Fibroblast of skin of back (primary cell): ENCODE measurements at regions not wholly inside any gene's neighbourhood (a gene's known extent, or its start where the extent isn't known, plus 50 kb on each side); places are given as distances from the start of the nearest gene placed in this dataset.
"Not testable (repeated sequence)": the region's sequence is repeated elsewhere in the genome, so short reads cannot be mapped to it uniquely, and the experiment has no call there.

Experiments used
- DNase-seq: peaks from one replicate; pipeline ENCODE4 v3.0.0-alpha.2; 2013

DNA sequence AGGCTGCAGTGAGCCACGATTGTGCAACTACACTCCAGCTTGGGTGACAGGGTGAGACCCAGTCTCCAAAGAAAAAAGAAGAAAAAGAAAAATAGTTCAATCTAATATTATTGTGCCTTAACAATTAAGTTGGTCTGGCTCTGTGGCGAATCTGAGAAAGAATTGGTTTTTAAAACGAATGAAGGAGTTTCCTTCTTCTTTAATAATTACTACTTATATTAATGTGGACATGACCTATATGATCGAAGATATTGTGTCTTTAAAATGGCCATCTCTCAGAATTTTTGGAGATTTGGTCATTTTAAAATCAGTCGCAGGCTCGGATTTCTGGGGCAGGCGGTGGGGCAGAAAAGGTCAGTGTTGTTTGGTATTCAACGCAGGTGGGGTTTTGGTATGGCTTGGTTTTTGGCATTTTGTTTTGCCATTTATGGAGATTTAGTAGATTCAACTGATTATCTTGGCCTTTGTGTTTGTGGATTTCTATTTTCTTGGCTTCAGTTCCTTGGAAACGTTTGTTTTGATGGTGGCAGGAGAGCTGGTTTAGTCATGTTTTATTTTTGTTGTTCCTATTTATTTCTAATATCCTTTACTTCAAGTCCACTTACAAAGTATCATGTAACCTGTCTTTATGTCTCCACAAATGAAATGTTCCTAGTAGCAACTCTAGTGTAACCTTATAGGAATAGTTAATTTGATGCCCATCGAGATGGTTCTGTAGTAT lies 178.8 kb upstream of the MKLN1 start:
- no peak for DNase-seq

GRCh38 chr7:131149429-131149773 lies 178.3 kb upstream of the MKLN1 start:
- DNase-seq: no peak

DNA sequence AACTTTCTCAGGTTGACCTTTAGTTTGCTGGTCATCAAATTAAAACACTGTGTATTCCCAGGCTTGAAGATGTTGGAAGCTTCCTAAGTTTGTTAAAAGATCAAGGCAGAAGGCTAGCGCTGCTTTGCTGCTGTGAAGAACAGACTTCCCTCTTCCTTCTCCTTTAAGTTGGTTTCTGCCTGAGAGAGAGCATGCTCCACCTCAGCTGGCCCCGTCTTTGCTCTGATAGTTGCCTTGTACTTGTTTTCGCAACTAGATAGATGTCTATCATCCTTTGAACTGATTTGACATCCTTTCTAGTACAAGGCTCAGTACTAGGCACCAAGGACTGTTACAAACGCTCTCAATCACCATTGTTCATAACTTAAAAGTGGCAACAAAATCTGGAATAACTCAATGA lies 177.8 kb upstream of the MKLN1 start:
- DNase-seq: no peak

- DNase-seq: no peak
Observed at GRCh38 chr7:131151034-131151433, 176.6 kb upstream of the MKLN1 start.

DNA sequence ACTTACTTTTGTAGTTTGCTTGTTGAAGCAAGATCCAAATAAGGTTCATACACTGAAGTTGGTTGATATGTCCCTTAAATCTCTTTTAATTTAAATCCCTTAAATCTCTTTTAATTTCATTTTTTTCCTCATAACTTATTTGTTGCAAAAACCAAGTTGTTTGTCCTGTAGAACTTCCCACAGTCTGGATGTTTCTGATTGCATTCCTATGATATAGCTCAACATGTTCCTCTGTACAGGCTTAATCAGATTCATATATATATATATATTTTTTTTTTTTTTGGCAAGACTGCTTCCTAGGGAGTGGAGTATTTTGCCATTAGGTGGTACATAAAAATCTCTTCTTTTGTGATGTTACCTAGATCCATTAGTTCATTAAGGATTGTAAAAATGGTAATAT lies 174.9 kb upstream of the MKLN1 start:
- DNase-seq: peak; percentile 69

DNA sequence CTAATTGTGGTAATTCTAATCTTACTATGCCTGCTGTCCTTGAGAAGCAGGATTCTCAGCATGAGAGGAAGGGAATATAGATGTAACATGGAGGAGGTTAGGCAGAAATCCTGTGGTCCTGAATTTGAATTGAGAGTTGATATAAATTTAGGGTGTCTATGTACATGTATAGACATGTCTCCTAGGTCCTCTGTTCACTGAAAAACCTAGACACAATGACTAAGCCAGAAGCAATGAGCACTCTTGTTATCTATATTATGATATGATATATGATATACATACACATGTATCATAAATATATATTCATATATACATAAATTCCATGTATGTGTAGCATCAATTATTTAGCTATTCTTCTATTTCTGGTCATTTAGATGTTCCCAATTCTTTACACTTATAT lies 173.3 kb upstream of the MKLN1 start:
- DNase-seq: no peak

GRCh38 chr7:131157530-131158243 lies 170.0 kb upstream of the MKLN1 start:
- peak; percentile 24 for DNase-seq

DNA sequence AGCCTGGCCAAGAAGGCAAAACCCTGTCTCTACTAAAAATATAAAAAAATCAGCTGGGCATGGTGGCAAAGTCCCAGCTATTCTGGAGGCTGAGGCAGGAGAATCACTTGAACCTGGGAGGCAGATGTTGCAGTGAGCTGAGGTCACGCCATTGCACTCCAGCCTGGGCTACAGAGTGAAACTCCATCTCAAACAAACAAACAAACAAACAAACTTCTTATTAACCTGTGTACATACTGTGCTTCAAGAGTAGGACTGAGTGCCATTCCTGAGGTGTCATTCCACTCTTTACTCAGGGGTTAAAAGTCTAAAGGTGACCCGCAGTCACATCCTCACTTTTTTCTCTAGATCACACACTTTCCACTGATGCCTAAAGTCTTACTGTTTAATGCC lies 169.4 kb upstream of the MKLN1 start:
- DNase-seq: not testable (repeated sequence)

DNA sequence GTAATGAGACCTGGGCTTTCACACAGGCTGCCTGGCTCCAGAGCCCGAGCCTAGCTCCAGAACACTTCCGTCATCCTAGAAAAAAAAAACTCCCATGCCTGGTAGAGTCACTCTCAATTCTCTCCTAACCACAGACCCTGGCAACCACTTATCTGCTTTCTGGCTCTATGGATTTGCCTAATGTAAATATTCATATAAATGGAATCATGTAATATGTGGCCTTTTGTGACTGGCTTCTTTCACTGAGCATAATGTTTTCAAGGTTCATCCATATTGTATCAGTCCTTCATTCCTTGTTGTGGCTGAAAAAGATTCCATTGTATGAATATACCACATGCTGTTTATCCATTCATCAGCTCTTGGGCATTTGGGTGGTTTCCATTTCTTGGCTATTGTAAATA lies 167.7 kb upstream of the MKLN1 start:
- DNase-seq: peak; percentile 84

DNA sequence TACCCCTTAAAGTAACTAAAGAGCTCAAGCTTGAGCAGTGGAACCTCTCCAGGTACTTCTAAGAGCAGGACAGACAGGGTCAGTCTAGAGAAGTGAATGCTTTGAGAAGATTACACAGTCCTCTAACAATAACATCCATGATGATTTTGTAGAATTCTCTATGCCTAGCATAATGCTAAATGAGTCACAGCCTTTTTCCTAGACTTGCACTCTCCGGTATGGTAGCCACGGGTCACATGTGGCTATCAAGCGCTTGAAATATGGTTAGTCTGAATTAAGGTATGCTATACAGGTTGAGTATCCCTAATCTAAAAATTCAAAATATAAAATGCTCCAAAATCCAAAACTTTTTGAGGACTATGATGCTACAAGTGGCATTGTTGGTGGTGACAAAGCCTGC lies 166.6 kb upstream of the MKLN1 start:
- DNase-seq: peak; percentile 77

DNA sequence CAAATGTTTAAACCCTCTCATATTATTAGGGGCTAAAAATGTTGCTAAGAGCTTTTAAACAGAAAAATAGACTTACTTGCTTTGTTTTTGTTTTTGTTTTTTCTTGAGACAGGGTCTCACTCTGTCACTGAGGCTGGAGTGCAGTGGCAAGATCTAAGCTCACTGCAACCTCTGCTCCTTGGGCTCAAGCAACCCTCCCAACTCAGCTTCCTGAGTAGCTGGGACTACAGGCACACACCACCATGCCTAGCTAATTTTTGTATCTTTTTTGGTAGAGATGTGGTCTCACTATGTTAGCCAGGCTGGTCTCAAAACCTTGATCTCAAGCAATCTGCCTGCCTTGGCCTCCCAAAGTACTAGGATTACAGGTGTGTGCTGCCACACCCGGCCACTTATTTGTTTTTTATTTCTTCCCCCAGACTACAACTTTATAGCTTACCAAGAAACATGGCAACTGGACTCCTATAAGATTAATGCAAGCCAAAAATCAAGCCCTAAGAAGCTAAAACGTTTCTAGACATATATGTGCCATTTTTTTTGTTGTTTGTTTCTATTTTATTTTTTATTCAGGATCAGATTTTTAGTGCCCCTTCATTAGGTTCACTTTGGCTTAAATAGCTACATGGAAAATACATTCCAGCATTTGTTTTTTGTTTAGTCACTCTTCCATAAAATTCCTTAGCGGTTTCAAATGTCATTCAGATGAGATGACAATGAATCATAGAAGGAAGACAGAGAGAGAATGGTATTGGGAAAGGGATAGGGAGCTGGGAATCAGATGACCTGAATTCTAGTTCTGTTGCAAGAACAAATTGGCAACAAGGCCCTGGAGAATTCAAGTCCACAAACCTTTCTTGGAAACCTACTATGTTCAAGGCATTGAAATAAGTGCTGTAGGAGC lies 163.4 kb upstream of the MKLN1 start:
- peak; percentile 96 for DNase-seq

GRCh38 chr7:131166066-131166465 lies 161.6 kb upstream of the MKLN1 start:
- DNase-seq: peak; percentile 92

DNA sequence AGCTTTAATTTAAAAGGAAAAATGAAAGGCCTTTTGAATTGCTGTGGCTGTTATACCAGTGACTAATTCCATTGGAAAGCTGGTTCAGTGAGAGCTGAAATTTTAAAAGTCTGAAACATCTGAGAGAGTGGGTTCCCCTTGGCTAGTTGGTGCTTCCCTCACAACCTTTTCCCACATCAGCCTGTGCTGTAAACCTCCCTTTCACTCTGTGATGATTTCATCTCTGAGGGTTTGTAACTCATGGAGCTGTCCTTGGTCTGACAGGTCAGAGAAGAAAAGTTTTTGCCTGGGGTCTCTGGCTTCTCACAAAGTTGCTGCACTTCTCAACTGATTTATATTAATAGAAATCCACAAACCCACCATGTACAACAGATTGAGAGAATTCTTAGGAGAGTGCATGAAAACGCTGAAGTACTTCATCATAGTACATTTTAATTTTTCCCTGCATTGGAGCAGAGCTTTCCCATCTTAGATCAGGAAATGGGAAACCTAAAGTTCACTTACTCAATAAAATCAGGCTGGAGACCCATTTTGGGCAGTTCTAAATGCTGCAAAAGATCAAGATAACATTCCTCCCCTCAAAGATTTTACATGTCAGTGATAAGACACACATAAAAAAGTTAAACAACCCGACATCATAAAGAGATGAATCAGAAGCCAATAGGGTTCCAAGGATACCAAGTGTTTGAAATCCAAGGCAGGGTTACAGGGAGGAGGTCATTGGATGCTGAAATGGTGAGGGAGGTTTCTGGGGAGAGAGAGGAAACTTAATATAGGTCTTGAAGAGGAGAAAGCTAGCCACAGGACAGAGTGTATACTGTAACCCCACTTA lies 157.0 kb upstream of the MKLN1 start:
- peak; percentile 40 for DNase-seq

GRCh38 chr7:131173145-131173890 lies 154.4 kb upstream of the MKLN1 start:
- peak; percentile 66 for DNase-seq

DNA sequence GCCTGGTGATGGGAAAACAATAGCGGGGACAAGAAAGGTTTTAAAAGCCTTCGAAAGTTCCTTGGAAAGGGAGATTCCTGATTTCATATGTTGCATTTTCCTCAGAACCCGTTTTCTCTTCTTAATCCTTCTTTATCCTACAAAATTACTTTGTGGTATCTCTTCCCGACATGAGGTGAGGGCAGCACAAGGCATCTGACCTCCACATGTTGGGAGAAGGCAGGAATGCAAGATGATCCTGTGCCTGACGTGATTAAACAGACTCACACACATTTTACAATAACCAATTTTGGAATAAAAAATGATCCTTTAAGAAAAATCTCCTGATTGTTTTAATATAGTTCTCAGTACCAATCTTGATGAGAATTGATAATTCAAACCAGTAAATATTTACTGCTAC lies 153.3 kb upstream of the MKLN1 start:
- DNase-seq: no peak

DNA sequence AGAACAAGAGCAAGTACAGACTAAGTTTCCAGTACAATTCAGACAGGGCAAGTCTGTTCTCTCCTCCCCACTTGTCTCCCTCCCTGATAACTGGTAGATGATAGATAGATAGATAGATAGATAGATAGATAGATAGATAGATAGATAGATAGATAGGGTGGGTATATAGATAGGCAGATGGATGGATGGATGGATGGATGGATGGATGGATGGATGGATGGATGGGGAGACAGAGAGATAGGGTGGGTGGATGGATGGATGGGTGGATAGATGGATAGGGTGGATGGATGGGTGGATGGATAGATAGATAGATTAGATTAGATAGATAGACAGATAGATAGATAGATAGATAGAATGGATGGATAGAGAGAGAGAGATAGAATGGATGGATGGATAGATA lies 152.8 kb upstream of the MKLN1 start:
- DNase-seq: no peak

DNA sequence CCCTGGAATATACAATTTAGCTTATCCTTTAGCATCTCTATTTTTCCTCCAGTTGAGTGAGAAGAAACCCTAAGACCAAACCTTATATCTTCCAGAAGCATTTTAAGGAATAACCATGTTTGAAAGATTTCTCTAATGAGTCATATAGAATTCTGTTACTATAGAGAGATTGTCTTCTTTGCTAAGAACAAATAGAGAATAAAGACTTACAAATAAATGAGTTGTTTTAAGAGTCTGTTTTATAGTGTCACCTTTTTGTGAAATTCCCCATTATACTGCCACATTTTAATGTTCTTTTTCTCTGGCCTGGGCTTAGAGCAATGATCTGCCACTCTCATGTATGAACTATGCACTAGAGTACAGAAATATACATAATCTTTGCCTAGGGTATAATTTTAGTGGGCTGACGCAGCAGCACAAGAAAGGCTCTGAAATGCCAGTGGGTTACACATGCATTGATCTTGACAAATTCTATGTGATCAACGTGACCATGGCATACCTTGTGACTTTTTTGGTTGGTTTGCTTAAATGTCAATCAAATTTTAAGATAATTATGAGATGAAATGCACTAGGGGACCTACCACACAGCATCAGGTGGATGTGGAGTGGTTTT lies 145.1 kb upstream of the MKLN1 start:
- peak; percentile 34 for DNase-seq

DNA sequence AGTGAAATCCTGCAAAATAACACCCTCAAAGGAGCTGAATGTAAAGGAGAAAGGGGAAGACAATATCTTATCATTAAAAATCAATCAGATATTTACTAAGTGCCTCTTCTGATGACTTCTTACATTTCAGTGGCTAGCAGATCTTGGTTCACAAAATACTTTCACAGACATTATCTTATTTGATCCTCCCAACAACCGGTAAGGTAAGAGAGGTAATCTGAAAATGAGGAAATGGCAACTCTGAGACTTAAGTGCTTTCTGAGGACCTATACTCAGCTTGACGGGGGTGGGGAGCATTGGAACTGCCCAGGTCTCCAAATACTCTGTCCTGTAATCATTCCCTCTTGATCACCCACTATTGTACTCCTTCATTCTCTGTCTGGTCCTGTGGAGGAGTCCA lies 144.6 kb upstream of the MKLN1 start:
- DNase-seq: no peak

DNA sequence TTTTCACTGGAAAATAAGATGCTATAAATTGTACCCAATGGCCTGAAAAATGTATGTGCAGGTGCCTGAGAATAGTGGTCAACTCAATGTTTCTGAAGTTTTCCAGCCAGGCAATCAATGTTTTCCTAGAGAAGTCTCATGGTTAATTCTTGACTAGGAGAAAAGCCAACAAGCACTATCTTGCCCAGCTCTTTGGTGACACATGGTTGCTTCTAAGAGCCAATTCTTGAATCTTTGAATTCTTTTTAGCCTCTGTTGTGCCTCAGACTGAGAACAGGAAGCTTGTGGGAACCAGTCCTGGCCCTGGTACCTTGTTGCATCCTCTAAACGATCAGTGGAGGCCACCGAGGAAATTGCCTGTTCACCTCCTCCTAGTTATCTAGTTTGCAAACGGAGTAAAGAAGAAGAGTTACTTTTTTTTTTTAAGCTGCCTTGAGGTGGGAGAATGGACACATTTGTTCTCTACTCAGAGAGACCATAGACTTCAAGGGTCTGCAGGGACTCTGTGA lies 144.0 kb upstream of the MKLN1 start:
- DNase-seq: peak; percentile 24

- no peak for DNase-seq
Observed at GRCh38 chr7:131186816-131187215, 140.9 kb upstream of the MKLN1 start.
